Pancreas (tissue), 10 donors: ENCODE measurements at regions not wholly inside any gene's neighbourhood (a gene's known extent, or its start where the extent isn't known, plus 50 kb on each side); places are given as distances from the start of the nearest gene placed in this dataset.

ENCODE experiments used
- ATAC-seq, 4 donors: fragments of 200-7000 bp; cut with Tn5 transposase; one replicate each; pipeline versions ENCODE4 v1.8.0 to v1.9.1; 2020; ENCODE audit warnings: mild to moderate bottlenecking in 4 of 4, moderate library complexity in 4 of 4
- DNase-seq, 6 donors: peaks; one replicate each; pipeline ENCODE4 v3.0.0-alpha.2; 2020
- FAIRE-seq: peaks from 2 replicates; lab custom pipeline; 2012; peaks lifted over from hg19 to GRCh38; lab: Jason Lieb, UNC
- H3K27ac ChIP-seq, 4 donors: fragments of 200-600 bp; sonication (generic); 1 replicate in 3 of 4; 2 replicates in 1 of 4; pipeline versions ENCODE4 v1.5.0 to v1.8.0; 2020
- H3K27me3 ChIP-seq, 4 donors: fragments of 200-600 bp; one replicate each; pipeline ENCODE4 v1.8.0; 2021
- H3K36me3 ChIP-seq, 3 donors: fragments of 200-600 bp; sonication (generic) in 1 of 3; one replicate each; pipeline versions ENCODE4 v1.5.0 to v1.8.0; 2020 to 2021
- H3K4me1 ChIP-seq, 3 donors: fragments of 200-600 bp; one replicate each; pipeline ENCODE4 v1.8.0; 2021
- H3K4me3 ChIP-seq, 4 donors: fragments of 200-600 bp; sonication (generic) in 2 of 4; one replicate each; pipeline versions ENCODE4 v1.5.0 to v1.8.0; 2020 to 2021
- H3K9me3 ChIP-seq, 4 donors: fragments of 200-600 bp; one replicate each; pipeline ENCODE4 v1.8.0; 2021
- WGBS, 2 donors: extraction: QIAGEN DNeasy Blood & Tissue Kit; methylation state at CpG; one replicate each; pipeline ENCODE4 v1.1.7; 2013; 5-methylcytosine and 5-hydroxymethylcytosine counted together
- intact Hi-C, 3 donors: fragments of 100-400 bp; cut with DNase I; formaldehyde crosslinking; loops; one replicate each; pipeline versions ENCODE4 v1.11.1 to v1.14.2; 2022
- TF ChIP-seq, protein P1 (sequence below), 4 donors: fragments of 200-600 bp; sonication (generic) in 3 of 4; IDR thresholded peaks; one replicate each; pipeline versions ENCODE4 v1.5.0 to v1.8.0; 2021; ENCODE audit warnings: antibody characterized with exemption in 4 of 4
- donor health status: healthy with polysubstance abuse.
- donor health status: DM: no; HTN: no; CAD: no; lungs with moderate emphysema.
- donor health status: DM: no; HTN: no; CAD: no.
- donor health status: control.
- donor health status: control.
- donor health status: Bipolar disorder and iron deficiency.
- donor health status: DM: yes; HTN: yes; CAD: no.
- donor health status: DM: no; HTN: no; CAD: no.
- donor health status: DM: no; HTN: no; CAD: no.
- donor health status: DM: yes; HTN: yes; CAD: no.

DNA sequence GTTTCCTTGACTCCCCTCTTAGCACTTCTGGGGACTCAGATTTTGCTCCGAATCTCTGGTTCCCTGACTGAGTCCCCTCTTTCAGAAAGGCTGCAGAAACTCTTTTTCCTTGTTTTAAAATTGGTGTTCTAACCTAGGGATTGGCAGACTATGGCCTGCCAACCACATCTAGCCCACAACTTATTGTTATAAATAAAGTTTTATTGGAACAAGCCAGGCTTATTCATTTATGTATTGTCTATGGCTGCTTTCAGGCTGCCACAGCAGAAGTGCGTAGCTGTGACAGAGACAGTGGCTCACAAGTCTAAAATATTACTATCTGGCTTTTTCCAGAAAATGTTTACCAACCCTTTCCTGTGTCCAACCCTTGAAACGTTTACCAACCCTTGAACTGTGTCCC is 81.7 kb downstream of the IER5 start:
- TF ChIP-seq, protein P1, sequence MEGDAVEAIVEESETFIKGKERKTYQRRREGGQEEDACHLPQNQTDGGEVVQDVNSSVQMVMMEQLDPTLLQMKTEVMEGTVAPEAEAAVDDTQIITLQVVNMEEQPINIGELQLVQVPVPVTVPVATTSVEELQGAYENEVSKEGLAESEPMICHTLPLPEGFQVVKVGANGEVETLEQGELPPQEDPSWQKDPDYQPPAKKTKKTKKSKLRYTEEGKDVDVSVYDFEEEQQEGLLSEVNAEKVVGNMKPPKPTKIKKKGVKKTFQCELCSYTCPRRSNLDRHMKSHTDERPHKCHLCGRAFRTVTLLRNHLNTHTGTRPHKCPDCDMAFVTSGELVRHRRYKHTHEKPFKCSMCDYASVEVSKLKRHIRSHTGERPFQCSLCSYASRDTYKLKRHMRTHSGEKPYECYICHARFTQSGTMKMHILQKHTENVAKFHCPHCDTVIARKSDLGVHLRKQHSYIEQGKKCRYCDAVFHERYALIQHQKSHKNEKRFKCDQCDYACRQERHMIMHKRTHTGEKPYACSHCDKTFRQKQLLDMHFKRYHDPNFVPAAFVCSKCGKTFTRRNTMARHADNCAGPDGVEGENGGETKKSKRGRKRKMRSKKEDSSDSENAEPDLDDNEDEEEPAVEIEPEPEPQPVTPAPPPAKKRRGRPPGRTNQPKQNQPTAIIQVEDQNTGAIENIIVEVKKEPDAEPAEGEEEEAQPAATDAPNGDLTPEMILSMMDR (IDR thresholded peaks at IDR 0.05), result no peak
- FAIRE-seq (no peak), DNase-seq (no peak), ATAC-seq (no peak)
- H3K4me3 ChIP-seq, result no peak overlapping the region
- H3K9me3 ChIP-seq, result no peaks in the 10 kb centered on the region
- WGBS, 2 donors, result 69 to 70% methylated on average over 3 of the region's 3 CpGs
- no peaks in the 10 kb centered on the region for H3K36me3 ChIP-seq
- no peak overlapping the region for H3K27ac ChIP-seq
- H3K4me1 ChIP-seq, result no peaks in the 10 kb centered on the region
- intact Hi-C loops, result no loop called here
- H3K27me3 ChIP-seq, result no peaks in the 10 kb centered on the region

DNA sequence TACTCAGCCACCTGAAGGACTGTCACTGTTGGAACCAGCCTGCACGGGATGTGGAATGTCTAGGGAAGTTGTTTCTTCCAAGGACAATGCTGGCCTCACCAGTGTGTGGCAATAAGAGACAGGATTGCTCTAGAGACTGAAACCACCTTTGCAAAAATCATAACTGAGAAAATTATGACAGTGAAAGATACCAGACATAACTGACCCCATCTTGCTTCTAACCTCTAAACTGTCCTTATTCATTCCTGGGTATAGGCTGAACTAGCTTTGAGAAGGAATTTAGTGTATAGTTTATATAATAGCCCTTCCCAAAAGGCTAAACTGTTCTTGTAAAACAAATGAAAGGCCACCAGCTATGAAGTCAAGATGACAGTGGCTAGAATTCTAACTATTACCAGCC is 83.6 kb downstream of the IER5 start:
- intact Hi-C loops, result no loop called here
- no peak overlapping the region for H3K4me3 ChIP-seq
- ATAC-seq, result no peak
- WGBS, 2 donors, result 63 to 79% methylated on average over 1 of the region's 1 CpG
- no peaks in the 10 kb centered on the region for H3K9me3 ChIP-seq
- no peaks in the 10 kb centered on the region for H3K4me1 ChIP-seq
- no peak for FAIRE-seq
- H3K27ac ChIP-seq, result no peak overlapping the region
- H3K36me3 ChIP-seq, result no peaks in the 10 kb centered on the region
- TF ChIP-seq, protein P1 (IDR thresholded peaks at IDR 0.05), result no peak
- DNase-seq, result no peak
- H3K27me3 ChIP-seq, result no peaks in the 10 kb centered on the region

DNA sequence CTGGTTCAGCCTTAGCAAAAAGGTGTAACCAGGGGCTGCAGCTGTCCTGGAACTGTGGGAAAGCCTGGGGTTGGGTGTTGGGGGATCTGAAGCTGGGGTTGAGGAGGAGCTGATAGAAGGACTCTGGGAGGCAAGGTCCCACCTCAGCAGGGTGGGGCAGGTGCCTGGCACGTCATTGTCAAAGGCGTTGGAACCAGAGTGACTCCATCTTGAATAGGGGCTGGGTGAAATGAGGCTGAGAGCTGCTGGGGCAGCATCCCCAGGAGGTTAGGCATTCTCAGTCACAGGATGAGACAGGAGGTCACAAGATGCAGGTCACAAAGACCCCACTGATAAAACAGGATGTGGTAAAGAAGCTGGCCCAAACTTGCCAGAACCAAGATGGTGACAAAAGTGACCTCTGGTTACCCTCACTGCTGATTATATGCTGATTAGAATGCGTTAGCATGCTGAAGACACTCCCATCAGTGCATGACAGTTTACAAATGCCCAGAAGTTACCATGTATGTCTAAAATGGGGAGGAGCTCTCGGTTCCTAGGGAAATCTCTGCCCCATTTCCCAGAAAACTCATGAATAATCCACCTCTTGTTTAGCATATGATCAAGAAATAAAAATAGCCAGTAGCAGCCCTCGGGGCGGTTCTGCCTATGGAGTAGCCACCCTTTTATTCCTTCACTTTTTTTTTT is 85.4 kb downstream of the IER5 start:
- no peak overlapping the region for H3K4me3 ChIP-seq
- intact Hi-C loops, result no loop called here
- 72 to 79% methylated on average over 6 of the region's 6 CpGs for WGBS, 2 donors

DNA sequence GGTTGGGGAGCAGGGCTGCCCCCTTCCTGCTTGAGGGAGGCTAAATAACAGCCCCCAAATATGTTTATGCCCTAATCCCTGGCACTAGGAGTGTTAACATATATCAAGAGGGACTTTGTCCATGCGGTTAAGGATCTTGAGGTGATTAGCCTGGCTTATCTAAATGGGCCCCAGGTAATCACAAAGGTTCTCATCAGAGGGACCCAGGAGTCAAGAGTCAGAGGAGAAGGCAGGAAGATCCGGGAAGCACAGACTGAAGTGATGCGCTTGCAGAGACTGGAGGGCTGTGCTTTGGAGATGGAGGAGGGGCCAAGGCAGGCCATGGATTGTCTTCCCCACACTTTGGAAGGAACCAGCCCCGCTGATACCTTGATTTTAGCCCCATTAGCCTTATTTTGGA is 86.4 kb downstream of the IER5 start:
- TF ChIP-seq, protein P1 (IDR thresholded peaks at IDR 0.05), result no peak
- Histone ChIP-seq H3K4me1 (no peaks in the 10 kb centered on the region), H3K36me3 (no peaks in the 10 kb centered on the region), H3K4me3 (no peak overlapping the region), H3K9me3 (no peaks in the 10 kb centered on the region), H3K27me3 (no peaks in the 10 kb centered on the region), H3K27ac (no peak overlapping the region)
- ATAC-seq, result no peak
- intact Hi-C loops, result no loop called here
- 83 to 84% methylated on average over 4 of the region's 4 CpGs for WGBS, 2 donors
- DNase-seq, result no peak
- FAIRE-seq, result no peak

More for the DNA sequence above, 85.4 kb downstream of the IER5 start:
- FAIRE-seq (no peak), DNase-seq (no peak), ATAC-seq (no peak)
- no peaks in the 10 kb centered on the region for H3K27me3 ChIP-seq
- H3K27ac ChIP-seq, result no peak overlapping the region
- H3K9me3 ChIP-seq, result no peaks in the 10 kb centered on the region
- no peaks in the 10 kb centered on the region for H3K4me1 ChIP-seq
- H3K36me3 ChIP-seq, result no peaks in the 10 kb centered on the region
- TF ChIP-seq, protein P1 (IDR thresholded peaks at IDR 0.05), result no peak

DNA sequence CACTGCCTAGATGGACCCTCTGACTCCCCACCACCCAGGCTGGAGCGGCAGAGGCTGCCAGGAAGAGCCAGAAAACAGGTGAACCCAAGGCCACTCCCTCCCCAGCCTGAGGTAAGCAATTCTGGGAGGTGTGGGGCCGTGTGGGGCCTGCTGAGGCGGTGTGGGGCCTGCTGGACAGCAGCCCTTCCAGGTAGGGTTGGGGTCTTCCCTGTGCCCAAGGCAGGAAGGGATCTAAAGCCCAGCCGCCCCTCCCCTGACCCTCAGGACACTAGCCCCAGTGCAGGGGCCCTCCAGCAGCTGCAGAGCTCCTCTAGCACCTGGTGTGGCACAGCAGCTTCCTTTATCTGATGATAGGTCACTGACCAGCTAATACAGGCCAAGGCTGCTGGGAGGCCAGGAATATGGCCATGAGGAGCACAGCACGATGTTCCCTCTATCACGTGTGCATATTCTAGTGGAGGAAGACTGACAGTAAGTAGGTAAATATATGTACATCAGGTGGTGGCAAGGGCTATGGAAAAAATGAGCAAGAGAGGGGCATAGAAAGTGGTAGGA is 86.9 kb downstream of the IER5 start:
- intact Hi-C loops, result no loop called here
- DNase-seq (no peak), ATAC-seq (no peak), FAIRE-seq (no peak)
- Histone ChIP-seq H3K4me1 (no peaks in the 10 kb centered on the region), H3K27me3 (no peaks in the 10 kb centered on the region), H3K27ac (no peak overlapping the region), H3K4me3 (no peak overlapping the region), H3K9me3 (no peaks in the 10 kb centered on the region), H3K36me3 (no peaks in the 10 kb centered on the region)
- TF ChIP-seq, protein P1 (IDR thresholded peaks at IDR 0.05), result no peak
- WGBS, 2 donors, result 67 to 69% methylated on average over 6 of the region's 6 CpGs
